Mesenchymal stem cell (in vitro differentiated cells and primary cell): ENCODE measurements at regions not wholly inside any gene's neighbourhood (a gene's known extent, or its start where the extent isn't known, plus 50 kb on each side); places are given as distances from the start of the nearest gene placed in this dataset.

Experiments
- DNase-seq: peaks from one replicate; pipeline ENCODE4 v3.0.0-alpha.2; 2013
- H2AFZ ChIP-seq: one replicate; pipeline ENCODE4 v1.6.1; 2013; ENCODE audit warnings: low read depth, mild to moderate bottlenecking, control low read depth, inconsistent platforms, low read length, moderate library complexity
- H2AK5ac ChIP-seq: 2 replicates; pipeline ENCODE4 v1.6.1; 2013; ENCODE audit warnings: low read length, moderate library complexity, mild to moderate bottlenecking, inconsistent platforms; ENCODE audit not compliant: severe bottlenecking
- H2BK120ac ChIP-seq: one replicate; pipeline ENCODE4 v1.6.1; 2013; ENCODE audit warnings: low read depth, mild to moderate bottlenecking, inconsistent platforms, low read length, moderate library complexity
- H2BK12ac ChIP-seq, 2 experiments: one replicate each; pipeline ENCODE4 v1.6.1; 2013; ENCODE audit warnings: inconsistent platforms in 2 of 2, low read length in 2 of 2, mild to moderate bottlenecking in 2 of 2, moderate library complexity in 2 of 2, control low read depth in 1 of 2
- H2BK15ac ChIP-seq: one replicate; pipeline ENCODE4 v1.6.1; 2013; ENCODE audit warnings: mild to moderate bottlenecking, low read depth, inconsistent platforms; ENCODE audit not compliant: poor library complexity, severe bottlenecking
- H2BK5ac ChIP-seq: 2 replicates; pipeline ENCODE4 v1.6.1; 2013; ENCODE audit warnings: low read depth, mild to moderate bottlenecking, low read length, control low read depth, inconsistent platforms; ENCODE audit not compliant: poor library complexity, severe bottlenecking
- H3K14ac ChIP-seq, 2 experiments: one replicate each; pipeline ENCODE4 v1.6.1; 2013; ENCODE audit warnings: inconsistent platforms in 2 of 2, low read length in 2 of 2, control low read depth in 1 of 2, mild to moderate bottlenecking in 1 of 2, moderate library complexity in 1 of 2
- H3K18ac ChIP-seq, 2 experiments: one replicate each; pipeline ENCODE4 v1.6.1; 2013; ENCODE audit warnings: inconsistent platforms in 2 of 2, low read length in 2 of 2, control low read depth in 1 of 2, low read depth in 1 of 2, mild to moderate bottlenecking in 1 of 2
- H3K23ac ChIP-seq, 2 experiments: one replicate each; pipeline ENCODE4 v1.6.1; 2013; ENCODE audit warnings: inconsistent platforms in 2 of 2, low read length in 2 of 2, mild to moderate bottlenecking in 2 of 2, moderate library complexity in 2 of 2, control low read depth in 1 of 2
- H3K27ac ChIP-seq: 2 replicates; pipeline ENCODE4 v1.5.1; 2013; ENCODE audit warnings: mild to moderate bottlenecking, moderate library complexity, low read length, control low read depth, inconsistent platforms; ENCODE audit not compliant: poor library complexity, severe bottlenecking
- H3K27me3 ChIP-seq, 2 experiments: 2 replicates each; pipeline versions ENCODE4 v1.6.1 to v1.7.0; 2013; ENCODE audit warnings: low read length in 2 of 2, mild to moderate bottlenecking in 2 of 2, moderate library complexity in 2 of 2, control low read depth in 1 of 2, inconsistent platforms in 1 of 2; ENCODE audit not compliant: control insufficient read depth in 1 of 2, insufficient read depth in 1 of 2
- H3K36me3 ChIP-seq, 2 experiments: 2 replicates each; pipeline versions ENCODE4 v1.6.1 to v1.7.0; 2013; ENCODE audit warnings: low read length in 2 of 2, control low read depth in 1 of 2, inconsistent platforms in 1 of 2, low read depth in 1 of 2, mild to moderate bottlenecking in 1 of 2; ENCODE audit not compliant: insufficient read depth in 2 of 2, control insufficient read depth in 1 of 2
- H3K4ac ChIP-seq, 2 experiments: one replicate each; pipeline ENCODE4 v1.6.1; 2013; ENCODE audit warnings: inconsistent platforms in 2 of 2, low read length in 2 of 2, mild to moderate bottlenecking in 2 of 2, moderate library complexity in 2 of 2, control low read depth in 1 of 2, low read depth in 1 of 2
- H3K4me1 ChIP-seq: 2 replicates; pipeline ENCODE4 v1.6.1; 2013; ENCODE audit warnings: low read depth, low read length, control low read depth; ENCODE audit not compliant: control insufficient read depth, insufficient read depth
- H3K4me2 ChIP-seq: 2 replicates; pipeline ENCODE4 v1.6.1; 2013; ENCODE audit warnings: low read length, mild to moderate bottlenecking, inconsistent platforms; ENCODE audit not compliant: poor library complexity, severe bottlenecking
- H3K4me3 ChIP-seq, 2 experiments: 2 replicates each; pipeline versions ENCODE4 v1.5.1 to v1.7.0; 2013; ENCODE audit warnings: low read length in 2 of 2, mild to moderate bottlenecking in 2 of 2, control low read depth in 1 of 2, low read depth in 1 of 2; ENCODE audit not compliant: insufficient read depth in 1 of 2
- H3K79me1 ChIP-seq: replicated peaks from 2 replicates; pipeline ENCODE4 v1.6.1; 2013; ENCODE audit warnings: mild to moderate bottlenecking, control low read depth, low read length, inconsistent platforms; ENCODE audit not compliant: poor library complexity, severe bottlenecking
- H3K9ac ChIP-seq: 2 replicates; pipeline ENCODE4 v1.7.0; 2013; ENCODE audit warnings: mild to moderate bottlenecking, low read length, moderate library complexity
- H3K9me3 ChIP-seq: 2 replicates; pipeline ENCODE4 v1.7.0; 2013; ENCODE audit warnings: mild to moderate bottlenecking, low read length; ENCODE audit not compliant: control insufficient read depth
- H4K8ac ChIP-seq: one replicate; pipeline ENCODE4 v1.6.1; 2013; ENCODE audit warnings: inconsistent platforms, mild to moderate bottlenecking, low read length, moderate library complexity
- H4K91ac ChIP-seq: one replicate; pipeline ENCODE4 v1.6.1; 2013; ENCODE audit warnings: mild to moderate bottlenecking, low read length, inconsistent platforms
- WGBS: methylation state at CpG from one replicate; pipeline ENCODE4 v1.1.7; 2013; ENCODE audit warnings: mixed read lengths; 5-methylcytosine and 5-hydroxymethylcytosine counted together

DNA sequence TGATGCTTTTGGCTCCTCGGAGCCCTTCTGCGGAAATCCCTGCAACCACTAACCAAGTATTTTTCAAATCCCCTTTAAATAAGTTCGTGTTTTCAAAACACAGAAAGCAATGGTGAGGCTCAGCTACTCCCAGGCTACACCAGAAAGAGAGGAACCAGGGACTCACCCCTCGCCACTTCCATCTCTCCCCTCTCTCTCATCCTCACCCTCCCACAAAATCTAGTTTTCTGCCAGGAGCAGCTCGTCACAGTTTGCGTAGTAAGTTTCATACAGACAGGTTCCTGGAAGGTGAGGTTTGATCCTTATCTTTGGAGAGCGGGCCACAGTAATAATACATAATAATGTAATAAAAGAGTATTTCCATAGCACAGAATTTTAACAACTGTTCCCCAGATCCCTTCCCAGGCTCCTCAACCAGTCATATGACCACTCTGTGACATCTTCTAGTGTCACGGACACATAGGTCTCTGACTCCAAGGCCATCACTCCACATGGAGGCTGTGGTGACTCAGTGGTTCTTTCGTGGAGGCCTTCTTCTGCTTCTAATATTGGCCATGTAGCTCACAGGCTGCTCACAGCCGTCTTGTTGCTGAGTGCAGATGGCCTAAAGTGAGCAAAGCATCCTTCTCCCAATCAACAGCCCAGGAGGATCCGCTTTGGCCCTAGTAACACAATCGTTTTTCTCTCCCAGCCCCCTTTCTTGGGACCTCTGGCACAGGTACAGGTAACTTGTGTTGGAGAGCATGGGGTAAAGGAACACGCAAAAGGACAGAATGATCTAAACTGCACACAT is 295.7 kb downstream of the CDC5L start:
- Histone ChIP-seq H3K4me2 (no peak overlapping the region), H3K36me3 (no peaks in the 10 kb centered on the region), H3K4me3 (no peak overlapping the region), H3K18ac (no peak overlapping the region), H3K14ac (no peak overlapping the region), H3K9me3 (no peaks in the 10 kb centered on the region), H4K91ac (no peak overlapping the region), H3K27ac (no peak overlapping the region), H3K23ac (no peak overlapping the region), H2BK5ac (no peak overlapping the region), H2AFZ (no peak overlapping the region), H3K79me1 (no peaks in the 10 kb centered on the region), H3K4ac (no peak overlapping the region), H4K8ac (no peak overlapping the region), H3K9ac (no peak overlapping the region), H2BK120ac (no peak overlapping the region), H3K4me1 (peaks cover 15% of the 10 kb centered on the region), H2AK5ac (peak overlapping the region; percentile 39), H2BK12ac (no peak overlapping the region), H3K27me3 (peaks cover 0 to 5% of the 10 kb centered on the region in 2 experiments), H2BK15ac (no peak overlapping the region)
- DNase-seq, result no peak
- 89% methylated on average over 10 of the region's 13 CpGs for WGBS

GRCh38 chr6:44685213-44685612 is 297.7 kb downstream of the CDC5L start:
- Histone ChIP-seq H2BK15ac (no peak overlapping the region), H3K36me3 (no peaks in the 10 kb centered on the region)

DNA sequence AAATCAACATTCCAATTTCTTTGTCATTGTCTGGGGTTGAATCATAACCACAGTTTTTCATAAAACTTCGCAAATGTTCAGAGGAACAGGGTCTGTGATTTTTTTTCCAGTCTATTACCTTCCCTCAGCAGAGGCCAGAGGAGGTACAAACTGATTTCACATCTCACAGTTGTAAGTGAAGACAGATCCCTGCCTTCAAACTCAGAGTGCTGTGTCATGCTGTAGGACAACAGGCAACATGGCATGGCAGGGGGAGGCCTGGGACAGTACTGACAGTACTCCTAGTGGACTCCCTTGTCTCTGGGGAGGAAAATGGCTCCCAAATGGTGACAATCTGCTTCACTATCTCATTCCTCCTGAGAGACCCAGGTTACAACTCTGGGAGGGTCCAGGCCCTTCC is 308.6 kb downstream of the CDC5L start:
- Histone ChIP-seq H3K4ac (no peak overlapping the region), H3K27me3 (no peaks in the 10 kb centered on the region), H3K4me3 (no peak overlapping the region), H3K14ac (no peak overlapping the region), H3K23ac (no peak overlapping the region), H4K8ac (no peak overlapping the region), H3K27ac (peak overlapping the region; percentile 6), H3K18ac (no peak overlapping the region), H3K4me2 (no peak overlapping the region), H2BK15ac (no peak overlapping the region), H2BK12ac (no peak overlapping the region), H3K4me1 (peaks cover 11% of the 10 kb centered on the region), H2AK5ac (no peak overlapping the region), H3K9ac (peak overlapping the region; percentile 16), H2BK120ac (no peak overlapping the region), H4K91ac (no peak overlapping the region), H3K79me1 (no peaks in the 10 kb centered on the region), H2AFZ (no peak overlapping the region), H2BK5ac (no peak overlapping the region), H3K36me3 (no peaks in the 10 kb centered on the region), H3K9me3 (no peaks in the 10 kb centered on the region)
- no peak for DNase-seq
- WGBS, result 90% methylated on average over 1 of the region's 1 CpG

More at GRCh38 chr6:44685213-44685612, 297.7 kb downstream of the CDC5L start:
- Histone ChIP-seq H3K4me2 (no peak overlapping the region), H3K14ac (no peak overlapping the region), H3K18ac (no peak overlapping the region), H3K27me3 (peaks cover 0 to 5% of the 10 kb centered on the region in 2 experiments), H4K8ac (no peak overlapping the region), H3K4me1 (peaks cover 12% of the 10 kb centered on the region), H2BK12ac (no peak overlapping the region), H2AFZ (no peak overlapping the region), H3K79me1 (no peaks in the 10 kb centered on the region), H4K91ac (no peak overlapping the region), H3K9ac (no peak overlapping the region), H3K4ac (no peak overlapping the region), H2BK120ac (no peak overlapping the region), H3K23ac (no peak overlapping the region), H3K4me3 (no peak overlapping the region), H2AK5ac (no peak overlapping the region), H2BK5ac (no peak overlapping the region), H3K9me3 (no peaks in the 10 kb centered on the region), H3K27ac (no peak overlapping the region)
- WGBS, result 100% methylated on average over 2 of the region's 2 CpGs
- no peak for DNase-seq

DNA sequence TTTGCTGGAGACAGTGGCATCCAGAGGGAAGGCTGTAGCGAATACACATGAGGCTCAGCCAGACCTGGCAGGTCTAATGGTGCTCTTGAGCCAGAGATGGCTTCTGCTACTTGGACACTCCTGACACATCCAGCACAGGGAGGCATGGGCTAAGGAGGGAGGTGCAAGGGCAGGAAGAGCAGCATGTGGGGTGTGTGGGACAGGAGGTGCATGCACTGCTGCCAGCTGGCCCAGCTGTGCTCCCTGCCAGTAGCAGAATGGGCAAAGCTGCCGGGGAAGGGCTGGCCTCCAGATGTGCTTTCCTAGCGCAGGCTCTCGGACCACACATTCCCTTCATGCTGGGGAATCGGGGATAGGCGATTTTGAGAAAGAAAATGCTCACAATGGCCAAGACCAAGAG is 309.2 kb downstream of the CDC5L start:
- no peak overlapping the region for H3K18ac ChIP-seq
- H2AK5ac ChIP-seq, result peak overlapping the region; percentile 5
- no peaks in the 10 kb centered on the region for H3K27me3 ChIP-seq
- no peak overlapping the region for H2BK5ac ChIP-seq
- H2BK15ac ChIP-seq, result no peak overlapping the region
- H3K79me1 ChIP-seq, result no peaks in the 10 kb centered on the region
- H3K14ac ChIP-seq, result no peak overlapping the region
- WGBS, result 90% methylated on average over 6 of the region's 6 CpGs
- H3K9me3 ChIP-seq, result no peaks in the 10 kb centered on the region
- H3K4ac ChIP-seq, result no peak overlapping the region
- no peak overlapping the region for H4K91ac ChIP-seq
- H2BK120ac ChIP-seq, result no peak overlapping the region
- no peak overlapping the region for H3K27ac ChIP-seq
- no peak overlapping the region for H3K9ac ChIP-seq
- no peaks in the 10 kb centered on the region for H3K36me3 ChIP-seq
- H2BK12ac ChIP-seq, result no peak overlapping the region
- no peak for DNase-seq
- no peak overlapping the region for H4K8ac ChIP-seq
- H2AFZ ChIP-seq, result no peak overlapping the region
- H3K4me1 ChIP-seq, result peaks cover 11% of the 10 kb centered on the region
- H3K4me3 ChIP-seq, result no peak overlapping the region
- no peak overlapping the region for H3K4me2 ChIP-seq
- H3K23ac ChIP-seq, result no peak overlapping the region
